IPS DF 6.9 (cell line): ENCODE measurements at regions not wholly inside any gene's neighbourhood (a gene's known extent, or its start where the extent isn't known, plus 50 kb on each side); places are given as distances from the start of the nearest gene placed in this dataset.

Experiments
- DNase-seq: peaks from one replicate; pipeline ENCODE4 v3.0.0-alpha.2; 2013; ENCODE audit warnings: low read depth, low spot score
- H3K27ac ChIP-seq: one replicate; pipeline ENCODE4 v1.5.1; 2013; ENCODE audit warnings: low read length, control low read depth
- H3K27me3 ChIP-seq: 2 replicates; pipeline ENCODE4 v1.6.1; 2013; ENCODE audit warnings: mild to moderate bottlenecking, low read length; ENCODE audit not compliant: control insufficient read depth, insufficient read depth
- H3K36me3 ChIP-seq: 2 replicates; pipeline ENCODE4 v1.6.1; 2013; ENCODE audit warnings: low read length; ENCODE audit not compliant: control insufficient read depth, insufficient read depth
- H3K4me1 ChIP-seq: 2 replicates; pipeline ENCODE4 v1.6.1; 2013; ENCODE audit warnings: low read length; ENCODE audit not compliant: control insufficient read depth, insufficient read depth
- H3K4me3 ChIP-seq: 2 replicates; pipeline ENCODE4 v1.5.1; 2013; ENCODE audit warnings: mild to moderate bottlenecking, low read length
- H3K9me3 ChIP-seq: 2 replicates; pipeline ENCODE4 v1.6.1; 2013; ENCODE audit warnings: low read length, inconsistent platforms; ENCODE audit not compliant: control insufficient read depth, insufficient read depth
- WGBS: extraction: QIAGEN DNeasy Blood & Tissue Kit; methylation state at CpG from one replicate; pipeline ENCODE4 v1.1.7; 2013; ENCODE audit warnings: mixed read lengths, missing lambda C conversion rate; ENCODE audit not compliant: insufficient read length, insufficient coverage; 5-methylcytosine and 5-hydroxymethylcytosine counted together

- no peak overlapping the region for H3K27ac ChIP-seq
- H3K36me3 ChIP-seq = no peaks in the 10 kb centered on the region
- H3K4me3 ChIP-seq = no peak overlapping the region
- WGBS = 100% methylated on average over 4 of the region's 4 CpGs
- H3K27me3 ChIP-seq = no peaks in the 10 kb centered on the region
- no peaks in the 10 kb centered on the region for H3K9me3 ChIP-seq
- DNase-seq = no peak
- 0 out of 2 replicates have a peak, but pooled peaks cover 2% of the 10 kb centered on the region for H3K4me1 ChIP-seq
Observed at GRCh38 chr13:21970918-21971317, 300.0 kb downstream of the FGF9 start.

- WGBS = 100% methylated on average over 1 of the region's 7 CpGs
- Histone ChIP-seq H3K27me3 (no peaks in the 10 kb centered on the region), H3K27ac (no peak overlapping the region), H3K4me3 (no peak overlapping the region), H3K4me1 (peaks cover 3% of the 10 kb centered on the region; the same call in 1 of the 2 replicates), H3K36me3 (no peaks in the 10 kb centered on the region), H3K9me3 (no peaks in the 10 kb centered on the region)
- no peak for DNase-seq
Observed at GRCh38 chr13:21971662-21972621, 301.1 kb downstream of the FGF9 start.

GRCh38 chr13:21973437-21974125 lies 302.7 kb downstream of the FGF9 start:
- H3K27me3 ChIP-seq = no peaks in the 10 kb centered on the region
- no peak for DNase-seq
- H3K36me3 ChIP-seq = no peaks in the 10 kb centered on the region
- peaks cover 3% of the 10 kb centered on the region; the same call in 1 of the 2 replicates for H3K4me1 ChIP-seq
- WGBS = no CpG with 5 or more reads among the region's 19 CpGs
- H3K9me3 ChIP-seq = no peaks in the 10 kb centered on the region
- H3K4me3 ChIP-seq = no peak overlapping the region
- H3K27ac ChIP-seq = no peak overlapping the region

DNA sequence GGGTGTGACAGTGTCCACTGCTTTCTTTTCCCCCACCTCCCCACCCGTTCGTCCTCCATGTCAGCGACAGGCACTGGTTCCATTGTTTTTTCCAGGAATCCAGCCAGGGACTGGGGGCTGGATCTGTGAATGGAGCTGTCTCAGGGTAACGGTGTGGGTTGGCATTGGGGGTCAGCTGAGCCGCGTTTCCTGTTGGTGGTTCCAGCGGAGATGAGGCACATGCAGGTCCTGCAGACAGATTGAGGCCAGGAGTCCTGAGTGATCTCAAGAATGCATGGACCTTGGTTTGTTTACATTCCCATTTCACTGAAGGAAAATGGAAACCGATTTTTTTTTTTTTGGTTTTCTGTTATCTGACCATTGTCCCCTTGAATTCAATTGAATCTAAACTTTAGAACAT lies 303.9 kb downstream of the FGF9 start:
- Histone ChIP-seq H3K36me3 (no peaks in the 10 kb centered on the region), H3K9me3 (no peaks in the 10 kb centered on the region), H3K4me3 (no peak overlapping the region), H3K4me1 (peaks cover 3% of the 10 kb centered on the region; the same call in 1 of the 2 replicates), H3K27me3 (no peaks in the 10 kb centered on the region), H3K27ac (no peak overlapping the region)
- no CpG with 5 or more reads among the region's 8 CpGs for WGBS
- DNase-seq = no peak

GRCh38 chr13:21976159-21976558 lies 305.3 kb downstream of the FGF9 start:
- DNase-seq = no peak
- H3K4me3 ChIP-seq = no peak overlapping the region
- no peaks in the 10 kb centered on the region for H3K36me3 ChIP-seq
- no CpG with 5 or more reads among the region's 10 CpGs for WGBS
- peaks cover 3% of the 10 kb centered on the region; the same call in 1 of the 2 replicates for H3K4me1 ChIP-seq
- H3K27ac ChIP-seq = no peak overlapping the region
- H3K9me3 ChIP-seq = no peaks in the 10 kb centered on the region
- H3K27me3 ChIP-seq = no peaks in the 10 kb centered on the region

GRCh38 chr13:21979161-21979806 lies 308.4 kb downstream of the FGF9 start:
- no peak overlapping the region for H3K4me3 ChIP-seq
- no peaks in the 10 kb centered on the region for H3K9me3 ChIP-seq
- DNase-seq = no peak
- no peak overlapping the region for H3K27ac ChIP-seq
- peaks cover 1% of the 10 kb centered on the region; the same call in 1 of the 2 replicates for H3K4me1 ChIP-seq
- H3K27me3 ChIP-seq = no peaks in the 10 kb centered on the region
- no CpG with 5 or more reads among the region's 20 CpGs for WGBS
- no peaks in the 10 kb centered on the region for H3K36me3 ChIP-seq

DNA sequence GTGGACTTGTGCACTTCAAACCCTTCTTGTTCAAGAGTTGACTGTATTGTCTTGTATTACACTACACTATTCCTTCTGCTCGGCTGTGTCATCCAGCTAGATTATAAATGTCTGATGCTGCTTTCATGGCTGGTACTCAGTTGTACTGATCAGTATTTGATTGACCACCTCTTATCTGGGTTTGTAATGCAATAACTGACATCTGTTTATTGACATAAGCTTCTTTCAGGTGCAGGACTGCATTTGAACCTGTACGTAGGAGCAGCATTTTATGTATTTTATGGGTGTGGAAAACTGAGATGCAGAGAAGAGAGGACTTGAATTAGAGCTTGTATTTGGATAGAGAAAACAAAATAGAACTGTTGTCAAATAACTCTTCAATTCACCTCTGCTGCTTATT lies 309.2 kb downstream of the FGF9 start:
- Histone ChIP-seq H3K36me3 (no peaks in the 10 kb centered on the region), H3K27ac (no peak overlapping the region), H3K9me3 (no peaks in the 10 kb centered on the region), H3K4me1 (peaks cover 1% of the 10 kb centered on the region; the same call in 1 of the 2 replicates), H3K27me3 (no peaks in the 10 kb centered on the region), H3K4me3 (no peak overlapping the region)
- WGBS = no CpG with 5 or more reads among the region's 2 CpGs
- DNase-seq = no peak

- no peaks in the 10 kb centered on the region for H3K9me3 ChIP-seq
- no peak overlapping the region for H3K27ac ChIP-seq
- no CpG with 5 or more reads among the region's 4 CpGs for WGBS
- no peaks in the 10 kb centered on the region for H3K36me3 ChIP-seq
- DNase-seq = no peak
- no peaks in the 10 kb centered on the region for H3K4me1 ChIP-seq
- no peaks in the 10 kb centered on the region for H3K27me3 ChIP-seq
- H3K4me3 ChIP-seq = no peak overlapping the region
Observed at GRCh38 chr13:21984156-21984555, 313.3 kb downstream of the FGF9 start.

- Histone ChIP-seq H3K36me3 (no peaks in the 10 kb centered on the region), H3K9me3 (no peaks in the 10 kb centered on the region), H3K27ac (no peak overlapping the region), H3K27me3 (no peaks in the 10 kb centered on the region), H3K4me3 (no peak overlapping the region), H3K4me1 (no peaks in the 10 kb centered on the region)
- WGBS = no CpG with 5 or more reads among the region's 10 CpGs
- no peak for DNase-seq
Observed at GRCh38 chr13:21986602-21987001, 315.7 kb downstream of the FGF9 start.

GRCh38 chr13:21987793-21988192 lies 316.9 kb downstream of the FGF9 start:
- Histone ChIP-seq H3K4me3 (no peak overlapping the region), H3K27me3 (no peaks in the 10 kb centered on the region), H3K36me3 (no peaks in the 10 kb centered on the region), H3K4me1 (no peaks in the 10 kb centered on the region), H3K27ac (no peak overlapping the region), H3K9me3 (no peaks in the 10 kb centered on the region)
- no CpG with 5 or more reads among the region's 7 CpGs for WGBS
- no peak for DNase-seq
